Heart right ventricle (tissue), 16 donors: ENCODE measurements at regions not wholly inside any gene's neighbourhood (a gene's known extent, or its start where the extent isn't known, plus 50 kb on each side); places are given as distances from the start of the nearest gene placed in this dataset.

ENCODE experiments used
- ATAC-seq, 8 donors: fragments of 200-7000 bp; cut with Tn5 transposase; one replicate each; pipeline ENCODE4 v1.9.1; 2020; ENCODE audit warnings: mild to moderate bottlenecking in 8 of 8, moderate library complexity in 8 of 8, moderate number of reproducible peaks in 1 of 8
- DNase-seq, 2 donors: peaks; one replicate each; pipeline ENCODE4 v3.0.0-alpha.2; 2020
- H3K27ac ChIP-seq, 10 donors: fragments of 200-600 bp; sonication (generic) in 2 of 10; one replicate each; pipeline versions ENCODE4 v1.5.0 to v1.8.0; 2020 to 2022; ENCODE audit warnings: mild to moderate bottlenecking in 3 of 10
- H3K27me3 ChIP-seq, 7 donors: fragments of 200-600 bp; one replicate each; pipeline ENCODE4 v1.8.0; 2021 to 2022; ENCODE audit warnings: mild to moderate bottlenecking in 2 of 7
- H3K36me3 ChIP-seq, 9 donors: fragments of 200-600 bp; sonication (generic) in 1 of 9; one replicate each; pipeline versions ENCODE4 v1.5.0 to v1.8.0; 2020 to 2022; ENCODE audit warnings: mild to moderate bottlenecking in 2 of 9
- H3K4me1 ChIP-seq, 9 donors: fragments of 200-600 bp; sonication (generic) in 1 of 9; one replicate each; pipeline versions ENCODE4 v1.5.0 to v1.8.0; 2020 to 2022; ENCODE audit warnings: mild to moderate bottlenecking in 4 of 9
- H3K4me3 ChIP-seq, 10 donors: fragments of 200-600 bp; sonication (generic) in 2 of 10; one replicate each; pipeline versions ENCODE4 v1.5.0 to v1.8.0; 2020 to 2022; ENCODE audit warnings: mild to moderate bottlenecking in 7 of 10, moderate library complexity in 2 of 10
- H3K9me3 ChIP-seq, 11 donors: fragments of 200-600 bp in 10 of 11; sonication (generic) in 2 of 11; one replicate each; pipeline versions ENCODE4 v1.5.0 to v1.8.0; 2013 to 2022; ENCODE audit warnings: mild to moderate bottlenecking in 2 of 11, control low read depth in 1 of 11, moderate library complexity in 1 of 11
- WGBS, 2 donors: extraction: QIAGEN DNeasy Blood & Tissue Kit; methylation state at CpG; one replicate each; pipeline ENCODE4 v1.1.7; 2013; ENCODE audit warnings: inconsistent platforms in 1 of 2; 5-methylcytosine and 5-hydroxymethylcytosine counted together
- intact Hi-C, 10 donors: fragments of 100-400 bp; cut with DNase I; formaldehyde crosslinking; loops; one replicate each; pipeline versions ENCODE4 v1.11.1 to v1.14.2; 2022
- TF ChIP-seq, protein P1 (sequence below), 9 donors: fragments of 200-600 bp; sonication (generic) in 2 of 9; IDR thresholded peaks; one replicate each; pipeline versions ENCODE4 v1.5.0 to v1.8.0; 2021 to 2022; ENCODE audit warnings: antibody characterized with exemption in 9 of 9, mild to moderate bottlenecking in 5 of 9, moderate library complexity in 1 of 9
- donor health status: Arrhythmogenic right ventricular cardiomyopathy.
- donor health status: ischemic (EF 13 %, LVEDD 7.1; RV severe dilation, severe dysfunction).
- donor health status: healthy with polysubstance abuse.
- donor health status: DM: no; HTN: yes; CAD: no.
- donor health status: DM: no; HTN: no; CAD: no.
- donor health status: ischemic (EF 25% LVEDD 6.9; RV normal size, moderate dysfunction).
- donor health status: ischemic (EF 25% LVEDD 5.7; RV mildly dilated, moderate dysfunction).
- donor health status: healthy.
- donor health status: DM: yes; HTN: yes; CAD: no.
- donor health status: Ischemic cardiomyopathy.
- donor health status: ischemic (EF 35%, LVEDD 5.7; RV mildly dilated, moderate dysfunction).
- donor health status: nonischemic (EF 11% LVEDD 7.7; RV severe dilation, severe dysfunction).
- donor health status: DM: yes; HTN: yes; CAD: no.
- donor health status: PGD.
- donor health status: ischemic (EF 29% LVEDD 5.4; RV normal size, mild dysfunction).
- donor health status: nonischemic (EF 23%, LVEDD 6.1; RV moderate dilation, normal function).

GRCh38 chr4:27720010-27720766 lies 859.5 kb downstream of the STIM2 start:
- H3K4me3 ChIP-seq: no peak overlapping the region
- intact Hi-C loops: no loop called here
- H3K36me3 ChIP-seq: no peaks in the 10 kb centered on the region
- no peaks in the 10 kb centered on the region for H3K9me3 ChIP-seq
- TF ChIP-seq, protein P1, sequence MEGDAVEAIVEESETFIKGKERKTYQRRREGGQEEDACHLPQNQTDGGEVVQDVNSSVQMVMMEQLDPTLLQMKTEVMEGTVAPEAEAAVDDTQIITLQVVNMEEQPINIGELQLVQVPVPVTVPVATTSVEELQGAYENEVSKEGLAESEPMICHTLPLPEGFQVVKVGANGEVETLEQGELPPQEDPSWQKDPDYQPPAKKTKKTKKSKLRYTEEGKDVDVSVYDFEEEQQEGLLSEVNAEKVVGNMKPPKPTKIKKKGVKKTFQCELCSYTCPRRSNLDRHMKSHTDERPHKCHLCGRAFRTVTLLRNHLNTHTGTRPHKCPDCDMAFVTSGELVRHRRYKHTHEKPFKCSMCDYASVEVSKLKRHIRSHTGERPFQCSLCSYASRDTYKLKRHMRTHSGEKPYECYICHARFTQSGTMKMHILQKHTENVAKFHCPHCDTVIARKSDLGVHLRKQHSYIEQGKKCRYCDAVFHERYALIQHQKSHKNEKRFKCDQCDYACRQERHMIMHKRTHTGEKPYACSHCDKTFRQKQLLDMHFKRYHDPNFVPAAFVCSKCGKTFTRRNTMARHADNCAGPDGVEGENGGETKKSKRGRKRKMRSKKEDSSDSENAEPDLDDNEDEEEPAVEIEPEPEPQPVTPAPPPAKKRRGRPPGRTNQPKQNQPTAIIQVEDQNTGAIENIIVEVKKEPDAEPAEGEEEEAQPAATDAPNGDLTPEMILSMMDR (IDR thresholded peaks at IDR 0.05): no peak
- WGBS, 2 donors: 88 to 90% methylated on average over 4 of the region's 4 CpGs
- DNase-seq: no peak
- H3K27ac ChIP-seq: no peak overlapping the region
- ATAC-seq: no peak
- no peaks in the 10 kb centered on the region for H3K4me1 ChIP-seq
- no peaks in the 10 kb centered on the region for H3K27me3 ChIP-seq

- TF ChIP-seq, protein P1 (IDR thresholded peaks at IDR 0.05): no peak
- 91 to 93% methylated on average over 8 of the region's 8 CpGs for WGBS, 2 donors
- no peak overlapping the region for H3K27ac ChIP-seq
- H3K27me3 ChIP-seq: no peaks in the 10 kb centered on the region
- H3K4me3 ChIP-seq: no peak overlapping the region
- ATAC-seq (no peak), DNase-seq (no peak)
- H3K9me3 ChIP-seq: no peaks in the 10 kb centered on the region
- no peaks in the 10 kb centered on the region for H3K36me3 ChIP-seq
- H3K4me1 ChIP-seq: no peaks in the 10 kb centered on the region
- intact Hi-C loops: no loop called here
Observed at GRCh38 chr4:27721193-27721592, 860.6 kb downstream of the STIM2 start.

GRCh38 chr4:27728892-27729291 lies 868.3 kb downstream of the STIM2 start:
- Histone ChIP-seq H3K4me1 (no peaks in the 10 kb centered on the region), H3K27me3 (no peaks in the 10 kb centered on the region), H3K4me3 (no peak overlapping the region), H3K36me3 (no peaks in the 10 kb centered on the region), H3K9me3 (no peaks in the 10 kb centered on the region), H3K27ac (no peak overlapping the region)
- intact Hi-C loops: no loop called here
- ATAC-seq (no peak), DNase-seq (no peak)
- TF ChIP-seq, protein P1 (IDR thresholded peaks at IDR 0.05): no peak
- WGBS, 2 donors: 67 to 71% methylated on average over 3 of the region's 3 CpGs

DNA sequence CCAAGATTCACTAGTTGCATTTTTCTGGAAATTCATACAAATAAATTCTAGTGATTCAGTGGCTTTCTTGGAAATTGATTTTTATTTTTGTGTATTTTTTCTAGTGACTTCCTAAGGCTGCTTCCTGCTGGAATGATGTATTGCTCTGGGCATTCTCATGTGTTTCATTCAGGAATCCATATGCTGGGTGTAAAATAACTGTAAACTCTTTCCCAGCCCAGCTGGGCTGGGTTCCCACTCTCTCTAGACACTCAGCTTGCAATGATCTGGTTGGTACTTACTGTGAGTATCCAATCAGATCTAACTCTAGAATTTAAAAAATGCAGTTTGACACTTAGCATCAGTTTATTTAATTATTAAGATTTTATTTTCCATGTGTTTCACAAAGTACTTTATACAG lies 882.2 kb downstream of the STIM2 start:
- H3K4me1 ChIP-seq: no peaks in the 10 kb centered on the region
- intact Hi-C loops: no loop called here

More for the DNA sequence above, 882.2 kb downstream of the STIM2 start:
- TF ChIP-seq, protein P1 (IDR thresholded peaks at IDR 0.05): no peak
- Histone ChIP-seq H3K27ac (no peak overlapping the region), H3K4me3 (no peak overlapping the region), H3K27me3 (no peaks in the 10 kb centered on the region), H3K9me3 (peaks cover 0 to 10% (median 0%) of the 10 kb centered on the region in 11 donors), H3K36me3 (no peaks in the 10 kb centered on the region)
- ATAC-seq (no peak), DNase-seq (no peak)
